ENCODE measurements at regions not wholly inside any gene's neighbourhood (a gene's known extent, or its start where the extent isn't known, plus 50 kb on each side); places are given as distances from the start of the nearest gene placed in this dataset.

- Histone ChIP-seq H3K36me3 (ENCODE audit: control insufficient read depth in 1 of 2, insufficient read depth in 2 of 2, low read length in 2 of 2) (no peaks in the 10 kb centered on the region), H2AFZ (ENCODE audit: low read depth, low read length, poor library complexity, severe bottlenecking) (no peak overlapping the region), H3K4me1 (ENCODE audit: control insufficient read depth in 1 of 2, insufficient read depth in 2 of 2, low read length in 2 of 2) (no peaks in the 10 kb centered on the region), H3K79me2 (ENCODE audit: insufficient read depth, low read length) (no peaks in the 10 kb centered on the region), H3K27ac (ENCODE audit: low read depth, low read length) (no peak overlapping the region), H3K9me3 (ENCODE audit: control insufficient read depth in 1 of 2, insufficient read depth in 1 of 2, low read depth in 1 of 2, low read length in 2 of 2) (no peaks in the 10 kb centered on the region), H4K20me1 (ENCODE audit: insufficient read depth) (no peaks in the 10 kb centered on the region), H3K4me2 (ENCODE audit: low read length) (no peak overlapping the region), H3K9me2 (ENCODE audit: insufficient read depth) (no peaks in the 10 kb centered on the region), H3K4me3 (replicated peaks in 1 of 2; ENCODE audit: low read depth in 1 of 2, low read length in 2 of 2) (no peak overlapping the region), H3K27me3 (ENCODE audit: insufficient read depth, low read length) (0 out of 2 replicates have a peak, but pooled peaks cover 4% of the 10 kb centered on the region), H3K9ac (ENCODE audit: low read length) (no peak overlapping the region)
- ChIA-PET RAD21 (ENCODE audit: low non-redundant PET in 1 of 2, low total read pairs in 2 of 2, uncharacterized antibody in 2 of 2, unreplicated experiment in 2 of 2) (no interaction called here), CTCF (no interaction called here), POLR2A (no interaction called here)
- DNase-seq (ENCODE audit: low read depth, low spot score), result no peak
- BruUV-seq (replicated peaks), result no TSS peak
- intact Hi-C loops (cut with micrococcal nuclease), result no loop called here
- TF ChIP-seq REST (IDR thresholded peaks at IDR 0.05; ENCODE audit: low read depth), result no peak
- TF ChIP-seq YY1 (IDR thresholded peaks at IDR 0.05; ENCODE audit: extremely low read depth, insufficient replicate concordance, low read depth, low read length), result no peak
- TF ChIP-seq MAX (IDR thresholded peaks at IDR 0.05), result no peak
- no peak for TF ChIP-seq FOSL1 (IDR thresholded peaks at IDR 0.05; ENCODE audit: low read depth)
- no peak for TF ChIP-seq SP1 (IDR thresholded peaks at IDR 0.05; ENCODE audit: low read depth)
- TF ChIP-seq ZNF274 (IDR thresholded peaks at IDR 0.05; ENCODE audit: low read depth, low read length), result no peak
- TF ChIP-seq POLR2A (IDR thresholded peaks at IDR 0.05; ENCODE audit: borderline replicate concordance, extremely low read depth, insufficient read depth, insufficient read length), result no peak
- TF ChIP-seq JUND (IDR thresholded peaks at IDR 0.05), result no peak
- no peak for TF ChIP-seq CTCF (IDR thresholded peaks at IDR 0.05 in 2 of 3, conservative IDR thresholded peaks at IDR 0.05 in 1 of 3; ENCODE audit: borderline replicate concordance in 1 of 3, insufficient read depth in 1 of 3, low read depth in 2 of 3, low read length in 2 of 3)
- TF ChIP-seq EZH2 (IDR thresholded peaks at IDR 0.05), result no peak
- TF ChIP-seq RAD21 (IDR thresholded peaks at IDR 0.05; ENCODE audit: low read depth), result no peak
- no peak for TF ChIP-seq TCF7L2 (IDR thresholded peaks at IDR 0.05; ENCODE audit: borderline replicate concordance, extremely low read depth, insufficient read depth, insufficient read length)
- no peak for TF ChIP-seq EGR1 (IDR thresholded peaks at IDR 0.05; ENCODE audit: low read depth)
- no peak for TF ChIP-seq ZFX (IDR thresholded peaks at IDR 0.05)
- no peak for TF ChIP-seq ATF3 (IDR thresholded peaks at IDR 0.05)
- TF ChIP-seq ELF1 (IDR thresholded peaks at IDR 0.05; ENCODE audit: borderline replicate concordance, low read depth), result no peak
- no peak for TF ChIP-seq EZH2phosphoT487 (IDR thresholded peaks at IDR 0.05; ENCODE audit: borderline replicate concordance)
- ATAC-seq, result no peak
These were observed 180.6 kb upstream of the RBMS3 start for GRCh38 chr3:29100292-29100691.

Data from HCT116 (cell line).